SK-N-SH treated with all-trans-retinoic acid at 6 μM for 48 hours (cell line): ENCODE measurements at regions not wholly inside any gene's neighbourhood (a gene's known extent, or its start where the extent isn't known, plus 50 kb on each side); places are given as distances from the start of the nearest gene placed in this dataset.

Source experiments
- ZC3H10 ChIP-seq: fragments of 250-450 bp; sonication (Bioruptor Pico); IDR thresholded peaks from 2 replicates; pipeline ENCODE4 v1.5.1; 2021; ENCODE audit warnings: mild to moderate bottlenecking, moderate library complexity
- ZFP3 ChIP-seq: fragments of 250-450 bp; sonication (Bioruptor Pico); IDR thresholded peaks from 2 replicates; pipeline ENCODE4 v1.5.0; 2020; ENCODE audit warnings: mild to moderate bottlenecking, moderate library complexity
- ZFP30 ChIP-seq: fragments of 450-650 bp; formaldehyde crosslinking; IDR thresholded peaks from 2 replicates; pipeline ENCODE4 v1.5.0; 2022; ENCODE audit warnings: mild to moderate bottlenecking, moderate library complexity

GRCh38 chr6:40909811-40910210, 129.2 kb downstream of the UNC5CL start:
- no peak for TF ChIP-seq ZC3H10 (CRISPR knock-in tag)
- no peak for TF ChIP-seq ZFP30 (CRISPR knock-in tag)
- TF ChIP-seq ZFP3 (CRISPR knock-in tag): no peak
